ENCODE measurements at regions not wholly inside any gene's neighbourhood (a gene's known extent, or its start where the extent isn't known, plus 50 kb on each side); places are given as distances from the start of the nearest gene placed in this dataset.

GRCh38 chr12:126899926-126900792 lies 1366.8 kb upstream of the TMEM132C start:
- Histone ChIP-seq H2AFZ (ENCODE audit: low read depth, low read length) (no peak overlapping the region), H3K27ac (ENCODE audit: low read length) (no peak overlapping the region), H3K9ac (ENCODE audit: low read length) (no peak overlapping the region), H3F3A (ENCODE audit: insufficient read depth, low read length, poor library complexity, severe bottlenecking) (no peaks in the 10 kb centered on the region), H3K79me2 (replicated peaks; ENCODE audit: insufficient read depth, low read length) (no peaks in the 10 kb centered on the region), H3K36me3 (ENCODE audit: insufficient read depth, low read length) (no peaks in the 10 kb centered on the region), H3K27me3 (ENCODE audit: insufficient read depth, low read depth, low read length) (no peaks in the 10 kb centered on the region), H3K9me3 (ENCODE audit: low read length) (no peaks in the 10 kb centered on the region), H4K20me1 (ENCODE audit: insufficient read depth) (no peaks in the 10 kb centered on the region), H3K9me2 (ENCODE audit: insufficient read depth, low read length) (no peaks in the 10 kb centered on the region), H3K4me2 (ENCODE audit: low read length) (no peak overlapping the region), H3K4me3 (ENCODE audit: low read length) (no peak overlapping the region)
- TF ChIP-seq CTCF (IDR thresholded peaks at IDR 0.05; ENCODE audit: poor library complexity, severe bottlenecking) (no peak), MXI1 (conservative IDR thresholded peaks at IDR 0.05; ENCODE audit: poor library complexity, severe bottlenecking) (no peak), SMC3 (conservative IDR thresholded peaks at IDR 0.05; ENCODE audit: poor library complexity) (no peak), EP300 (conservative IDR thresholded peaks at IDR 0.05; ENCODE audit: poor library complexity, severe bottlenecking) (no peak), POLR2AphosphoS5 (IDR thresholded peaks at IDR 0.05) (no peak), REST (IDR thresholded peaks at IDR 0.05; ENCODE audit: borderline replicate concordance) (no peak), TAF1 (IDR thresholded peaks at IDR 0.05; ENCODE audit: low read depth) (no peak), EZH2 (IDR thresholded peaks at IDR 0.05; ENCODE audit: borderline replicate concordance, insufficient read depth, low read length, poor library complexity, severe bottlenecking) (no peak)

GRCh38 chr12:126903027-126903876 lies 1363.7 kb upstream of the TMEM132C start:
- no peak overlapping the region for H3K4me3 ChIP-seq (ENCODE audit: low read length)
- H2AFZ ChIP-seq (ENCODE audit: low read depth, low read length) = no peak overlapping the region
- no peaks in the 10 kb centered on the region for H3K79me2 ChIP-seq (replicated peaks; ENCODE audit: insufficient read depth, low read length)
- H3F3A ChIP-seq (ENCODE audit: insufficient read depth, low read length, poor library complexity, severe bottlenecking) = peaks cover 4% of the 10 kb centered on the region
- H3K27ac ChIP-seq (ENCODE audit: low read length) = no peak overlapping the region
- no peaks in the 10 kb centered on the region for H3K27me3 ChIP-seq (ENCODE audit: insufficient read depth, low read depth, low read length)
- no peaks in the 10 kb centered on the region for H4K20me1 ChIP-seq (ENCODE audit: insufficient read depth)
- H3K9me2 ChIP-seq (ENCODE audit: insufficient read depth, low read length) = no peaks in the 10 kb centered on the region
- H3K36me3 ChIP-seq (ENCODE audit: insufficient read depth, low read length) = no peaks in the 10 kb centered on the region
- H3K9ac ChIP-seq (ENCODE audit: low read length) = no peak overlapping the region
- no peak overlapping the region for H3K4me2 ChIP-seq (ENCODE audit: low read length)
- TF ChIP-seq RAD21 (conservative IDR thresholded peaks at IDR 0.05) (no peak), POLR2AphosphoS5 (IDR thresholded peaks at IDR 0.05) (no peak), TAF1 (IDR thresholded peaks at IDR 0.05; ENCODE audit: low read depth) (no peak), MXI1 (conservative IDR thresholded peaks at IDR 0.05; ENCODE audit: poor library complexity, severe bottlenecking) (no peak), EZH2 (IDR thresholded peaks at IDR 0.05; ENCODE audit: borderline replicate concordance, insufficient read depth, low read length, poor library complexity, severe bottlenecking) (no peak), SMC3 (conservative IDR thresholded peaks at IDR 0.05; ENCODE audit: poor library complexity) (no peak), CTCF (IDR thresholded peaks at IDR 0.05; ENCODE audit: poor library complexity, severe bottlenecking) (no peak), REST (IDR thresholded peaks at IDR 0.05; ENCODE audit: borderline replicate concordance) (no peak), EP300 (conservative IDR thresholded peaks at IDR 0.05; ENCODE audit: poor library complexity, severe bottlenecking) (no peak)
- no peaks in the 10 kb centered on the region for H3K9me3 ChIP-seq (ENCODE audit: low read length)
